ENCODE measurements at regions not wholly inside any gene's neighbourhood (a gene's known extent, or its start where the extent isn't known, plus 50 kb on each side); places are given as distances from the start of the nearest gene placed in this dataset.
A peak's percentile ranks its signal among the peaks of the same experiment; 100 is the strongest.

- DNase-seq (ENCODE audit: low read depth): no peak
Observed at GRCh38 chr12:107373238-107373809, 280.0 kb upstream of the CRY1 start.

DNA sequence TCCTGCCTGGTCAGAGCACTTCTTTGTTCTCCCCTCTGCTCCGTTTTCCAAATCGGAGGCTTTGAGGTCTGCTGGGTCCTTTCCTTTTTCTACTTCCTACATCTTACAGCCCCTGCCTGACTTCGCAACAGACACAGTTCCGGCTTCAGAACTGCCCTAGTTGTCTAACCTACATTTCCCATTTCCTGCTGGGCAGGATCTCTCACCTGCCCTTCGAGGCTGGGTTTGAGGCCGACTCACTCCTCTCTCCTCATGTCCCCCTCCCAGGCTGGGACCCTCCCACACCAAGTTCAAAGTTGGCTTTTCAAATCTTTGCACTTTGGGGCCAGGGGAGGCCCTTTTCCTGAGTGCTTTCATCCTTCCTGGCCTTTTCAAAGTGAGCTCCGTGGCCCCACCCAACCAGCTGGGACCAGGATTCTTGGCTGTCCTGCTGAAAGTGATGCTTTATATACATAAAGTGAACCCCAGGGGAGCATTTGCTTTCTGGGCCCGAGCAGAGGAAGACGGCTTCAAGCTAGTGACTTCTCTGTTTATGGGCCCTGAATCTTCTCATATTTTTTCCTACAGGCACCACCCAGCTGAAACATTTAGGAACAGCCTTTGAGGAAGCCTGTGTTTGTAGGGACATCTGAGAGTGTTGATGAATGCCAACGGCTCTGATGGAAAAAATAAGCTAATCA is 281.0 kb upstream of the CRY1 start:
- no peak for DNase-seq (ENCODE audit: low read depth)

DNA sequence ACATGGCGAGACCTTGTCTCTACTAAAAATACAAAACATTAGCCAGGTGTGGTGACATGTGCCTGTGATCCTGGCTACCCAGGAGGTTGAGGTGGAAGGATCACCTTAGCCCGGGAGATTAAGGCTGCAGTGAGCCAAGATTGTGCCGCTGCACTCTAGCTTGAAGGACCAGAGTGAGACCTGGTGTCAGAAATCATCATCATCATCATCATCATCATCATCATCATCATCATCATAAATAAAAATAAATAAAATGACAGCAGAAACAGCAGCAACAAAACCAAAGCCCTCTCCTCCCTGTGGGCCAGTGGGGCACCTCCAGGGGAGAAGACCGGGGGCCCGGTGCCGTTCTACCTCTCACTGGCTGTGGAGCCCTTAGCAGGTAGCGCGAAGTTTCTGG is 281.9 kb upstream of the CRY1 start:
- no peak for DNase-seq (ENCODE audit: low read depth)

DNA sequence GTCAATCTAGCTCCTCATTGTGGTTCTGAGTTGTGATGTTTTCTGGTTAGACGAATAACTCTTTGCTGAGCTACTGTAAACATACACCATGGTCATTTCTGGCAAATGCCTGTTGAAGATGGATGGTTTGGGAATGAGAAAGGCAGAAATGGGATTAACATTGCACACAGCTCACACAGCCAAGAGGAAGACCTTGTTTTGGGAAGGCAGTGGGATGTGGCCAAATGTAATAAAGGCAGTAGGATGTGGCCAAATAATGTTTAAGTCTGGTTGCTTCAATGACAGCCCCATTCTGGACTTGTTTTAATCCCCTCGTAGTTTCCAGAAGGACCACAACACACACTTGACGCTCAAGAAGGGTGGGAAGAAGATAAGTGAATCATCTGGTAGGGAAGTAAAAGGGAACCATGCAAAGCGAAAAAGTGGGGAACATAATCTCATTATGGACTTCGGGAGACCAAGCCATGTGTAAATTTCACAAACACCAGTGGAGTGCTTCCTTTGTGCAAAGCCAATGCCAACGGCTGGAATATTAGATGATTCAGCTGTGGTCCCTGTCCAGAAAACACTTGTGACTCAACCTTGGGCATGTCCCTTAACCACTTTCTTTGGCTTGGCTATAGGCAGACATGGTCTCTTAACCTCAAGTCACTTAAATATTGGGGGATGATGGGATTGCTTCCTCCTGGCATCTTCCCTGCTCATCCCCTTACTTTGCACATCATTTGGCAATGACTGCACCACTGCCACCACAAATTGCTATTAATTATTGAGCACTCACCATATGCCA is 284.4 kb upstream of the CRY1 start:
- no peak for DNase-seq (ENCODE audit: low read depth)

GRCh38 chr12:107378609-107379008 is 285.3 kb upstream of the CRY1 start:
- DNase-seq (ENCODE audit: low read depth): no peak

DNA sequence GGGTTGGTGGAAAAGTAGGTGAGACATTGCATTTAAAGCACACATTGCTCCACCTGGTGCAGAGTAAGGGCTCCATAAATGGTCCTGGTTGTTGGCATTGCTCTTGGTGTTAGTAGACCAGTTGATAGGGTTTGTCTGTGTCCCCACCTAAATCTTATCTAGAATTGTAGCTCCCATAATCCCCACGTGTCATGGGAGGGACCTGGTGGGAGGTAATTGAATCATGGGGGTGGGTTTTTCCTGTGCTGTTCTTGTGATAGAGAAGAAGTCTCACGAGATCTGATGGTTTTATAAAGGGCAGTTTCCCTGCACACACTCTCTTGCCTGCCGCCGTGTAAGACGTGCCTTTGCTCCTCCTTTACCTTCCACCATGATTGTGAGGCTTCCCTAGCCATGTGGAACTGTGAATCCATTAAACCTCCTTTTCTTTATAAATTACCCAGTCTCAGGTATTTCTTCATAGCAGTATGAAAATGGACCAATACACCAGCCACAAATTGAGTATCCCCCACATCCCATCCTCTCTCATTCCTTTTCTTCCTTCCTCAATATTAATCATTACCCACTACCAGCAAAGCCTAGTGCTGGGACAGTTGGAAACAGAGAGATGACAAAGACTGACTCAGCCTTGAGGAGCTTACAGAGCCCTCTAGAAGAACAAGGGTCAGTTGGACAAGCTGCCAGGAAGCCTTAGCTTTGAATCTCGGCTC is 285.9 kb upstream of the CRY1 start:
- peak; percentile 24 for DNase-seq (ENCODE audit: low read depth)

DNA sequence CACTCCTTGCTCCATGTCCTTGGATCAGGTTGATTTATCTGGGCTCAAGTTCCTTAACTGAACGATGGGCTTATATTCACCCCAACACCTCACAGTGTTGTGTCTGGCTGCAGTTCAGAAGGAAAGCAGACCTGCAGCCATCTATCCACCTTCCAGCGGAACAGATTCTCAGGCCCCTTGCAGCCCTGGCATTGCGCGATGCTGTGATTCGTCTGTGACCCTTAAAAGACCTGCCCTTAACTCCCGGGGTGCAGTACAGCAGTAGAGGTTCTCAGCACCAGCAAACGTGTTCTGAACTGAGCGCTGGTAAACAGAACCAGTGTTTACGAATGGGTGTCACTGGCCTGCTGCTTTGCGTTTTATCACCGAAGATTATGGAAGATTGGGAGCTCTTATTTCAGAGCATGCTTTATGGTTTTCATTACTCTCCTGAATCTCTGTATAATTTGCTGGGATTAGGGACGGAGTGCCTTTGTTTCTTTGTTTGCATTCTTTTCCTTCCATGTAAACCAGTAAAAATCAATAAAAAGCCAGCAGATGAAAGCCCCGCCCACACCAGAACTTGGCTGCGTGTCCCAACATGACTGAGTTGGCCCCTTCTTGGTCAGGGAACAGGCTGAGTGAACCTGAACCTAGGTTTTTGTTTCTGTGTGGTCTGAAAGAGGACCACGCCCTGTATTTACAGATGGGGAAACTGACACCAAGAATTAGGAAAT is 286.7 kb upstream of the CRY1 start:
- DNase-seq (ENCODE audit: low read depth): no peak

DNA sequence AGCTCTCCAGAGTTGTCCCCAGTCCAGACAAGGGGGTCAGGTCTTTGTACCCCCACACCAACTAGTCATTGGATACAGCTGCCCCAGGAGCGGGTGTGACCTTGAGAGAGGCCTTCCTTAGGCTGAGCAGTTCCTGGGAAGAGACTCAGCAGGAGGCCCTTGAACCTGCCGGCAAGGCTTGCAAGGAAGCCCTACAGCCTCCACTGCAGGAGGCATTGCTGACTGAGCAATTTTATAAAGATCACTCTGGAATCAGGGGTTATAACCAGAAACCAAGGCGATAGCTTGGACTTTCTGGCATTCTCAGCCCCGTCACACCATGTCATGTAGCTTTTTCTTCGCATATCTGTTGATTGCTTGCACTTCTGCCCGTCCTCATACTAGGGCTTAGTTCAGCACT is 291.3 kb upstream of the CRY1 start:
- DNase-seq (ENCODE audit: low read depth): no peak

- no peak for DNase-seq (ENCODE audit: low read depth)
Observed at GRCh38 chr12:107385509-107385908, 292.2 kb upstream of the CRY1 start.

GRCh38 chr12:107386569-107386968 is 293.2 kb upstream of the CRY1 start:
- DNase-seq (ENCODE audit: low read depth): no peak

- DNase-seq (ENCODE audit: low read depth): no peak
Observed at GRCh38 chr12:107388263-107388662, 294.9 kb upstream of the CRY1 start.

GRCh38 chr12:107390414-107390813 is 295.2 kb upstream of the PWP1 start:
- no peak for DNase-seq (ENCODE audit: low read depth)

DNA sequence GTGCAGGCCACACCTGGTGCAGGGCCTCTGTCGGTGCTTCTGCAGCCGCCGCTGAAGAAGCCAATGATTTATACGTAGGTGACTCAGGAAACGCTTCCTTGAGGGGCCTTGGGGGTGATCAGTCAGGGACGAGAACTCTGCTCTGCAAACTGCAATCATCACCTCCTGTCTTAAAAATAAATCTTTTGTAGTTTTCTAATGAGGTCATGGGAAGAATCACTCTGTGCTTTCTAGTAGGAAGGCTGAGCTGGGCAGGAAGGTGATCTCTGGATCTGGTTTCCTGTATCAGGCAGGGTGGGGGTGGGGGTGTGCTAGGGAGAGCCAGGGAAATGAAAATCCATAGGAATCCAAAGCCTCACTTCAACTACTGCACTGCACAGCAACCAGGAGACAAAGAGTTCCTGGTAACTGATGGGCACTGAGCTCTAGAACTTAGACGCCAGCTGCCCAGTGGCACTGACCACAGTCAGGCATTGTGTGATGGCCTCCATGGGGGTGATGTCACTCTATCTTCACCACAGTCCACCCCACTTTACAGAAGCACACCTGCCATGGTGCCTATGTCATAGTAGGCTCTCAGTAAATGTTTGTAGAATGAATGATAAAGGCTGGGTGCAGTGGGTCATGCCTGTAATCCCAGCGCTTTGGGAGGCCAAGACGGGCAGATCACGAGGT is 292.4 kb upstream of the PWP1 start:
- no peak for DNase-seq (ENCODE audit: low read depth)

DNA sequence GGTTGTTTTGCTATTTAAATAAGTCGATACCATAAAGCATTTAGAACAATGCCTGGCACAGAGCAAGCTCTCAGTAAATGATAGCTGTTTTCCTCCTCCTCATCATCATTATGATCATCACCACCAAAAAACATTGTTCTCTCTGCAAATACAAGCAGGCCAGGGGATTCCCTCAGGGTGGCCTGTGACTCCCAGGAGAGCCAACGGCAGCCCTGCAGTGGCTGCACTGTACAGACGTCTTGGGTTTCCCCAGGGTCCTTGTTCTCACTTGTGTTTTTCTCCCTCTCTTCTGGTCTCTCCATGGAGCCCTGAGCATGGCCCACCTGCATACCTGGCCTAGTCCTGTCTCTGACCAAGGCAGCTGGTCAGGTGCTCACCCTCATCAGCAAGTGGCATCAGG is 290.9 kb upstream of the PWP1 start:
- no peak for DNase-seq (ENCODE audit: low read depth)

GRCh38 chr12:107395817-107396216 is 289.8 kb upstream of the PWP1 start:
- no peak for DNase-seq (ENCODE audit: low read depth)

DNA sequence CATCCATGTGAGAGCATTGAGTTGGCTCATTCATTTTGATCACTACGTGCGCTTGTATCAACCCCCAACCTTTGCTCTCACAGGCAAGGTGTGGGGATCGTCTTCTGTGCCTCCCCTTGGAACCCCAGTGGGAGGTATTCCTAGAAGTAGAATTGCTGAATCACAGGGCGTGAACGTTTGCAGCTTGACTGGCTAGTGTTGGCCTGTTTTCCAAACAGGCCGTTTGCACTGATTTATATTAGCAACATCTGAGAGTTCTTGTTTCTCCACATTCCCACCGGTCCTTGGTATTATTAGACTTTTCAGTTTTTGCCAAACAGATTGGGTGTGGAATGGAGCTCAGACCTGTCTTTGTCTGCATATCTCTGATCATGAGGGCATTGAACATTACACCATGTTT is 288.6 kb upstream of the PWP1 start:
- no peak for DNase-seq (ENCODE audit: low read depth)

- DNase-seq (ENCODE audit: low read depth): no peak
Observed at GRCh38 chr12:107397890-107398500, 287.6 kb upstream of the PWP1 start.

DNA sequence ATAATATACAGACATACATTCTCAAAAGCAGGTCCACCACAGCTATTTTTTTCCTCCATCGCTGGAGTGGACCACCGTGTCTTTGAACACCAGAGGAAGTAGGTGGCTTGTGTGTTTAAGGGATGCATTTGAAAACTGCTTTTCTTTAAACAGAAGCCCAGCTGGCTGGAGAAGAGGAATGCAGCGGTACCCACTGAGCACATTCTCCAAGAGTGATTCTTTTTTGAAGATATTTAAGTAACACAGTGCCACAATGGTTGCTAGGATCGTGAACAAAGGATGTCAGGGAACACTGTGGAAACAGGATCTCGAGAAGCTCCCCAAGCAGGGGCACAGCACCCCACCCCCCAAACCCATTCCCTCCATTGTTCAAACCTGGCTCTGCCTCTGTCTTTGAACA is 286.6 kb upstream of the PWP1 start:
- no peak for DNase-seq (ENCODE audit: low read depth)

DNA sequence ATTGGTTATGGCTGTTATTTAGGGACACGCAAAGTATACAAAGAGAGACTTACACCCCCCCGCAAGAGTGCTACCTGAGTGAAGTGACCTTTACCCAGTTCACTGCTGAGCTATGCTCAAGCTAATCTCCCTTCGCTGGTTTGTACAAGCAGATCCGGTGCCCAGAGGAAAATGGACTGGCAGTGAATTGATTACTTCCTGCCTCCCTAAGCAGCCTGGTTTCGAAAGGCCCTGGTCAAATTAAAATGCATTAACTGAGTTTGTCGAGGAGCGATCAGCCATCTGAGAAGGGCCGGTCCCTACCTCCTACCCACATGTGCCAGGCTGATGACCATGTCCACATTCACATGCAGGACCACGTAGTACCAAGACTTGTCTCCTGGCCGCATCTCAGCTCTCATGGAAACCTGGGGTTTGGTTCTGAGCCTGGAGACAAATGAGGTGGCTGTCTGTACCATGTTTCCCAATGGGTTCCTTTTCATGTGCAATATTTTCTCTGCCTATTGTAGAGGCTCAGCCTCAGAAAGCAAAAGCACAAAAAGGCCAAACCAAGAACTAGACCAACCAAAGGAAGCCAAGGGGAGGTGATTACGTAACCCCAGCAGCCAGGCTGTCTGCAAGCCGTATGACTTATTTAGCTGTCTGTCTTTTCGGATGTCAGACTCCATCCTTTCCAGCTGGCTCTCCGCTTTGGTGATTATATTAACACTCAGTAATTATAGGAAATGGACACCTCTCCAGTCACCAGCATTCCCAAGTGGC is 284.7 kb upstream of the PWP1 start:
- no peak for DNase-seq (ENCODE audit: low read depth)

All from HS-5 (cell line).